IPS DF 19.7 (cell line): ENCODE measurements at regions not wholly inside any gene's neighbourhood (a gene's known extent, or its start where the extent isn't known, plus 50 kb on each side); places are given as distances from the start of the nearest gene placed in this dataset.

ENCODE experiments used
- DNase-seq: peaks from one replicate; pipeline ENCODE4 v3.0.0-alpha.2; 2013; ENCODE audit warnings: low read depth, low spot score

GRCh38 chr15:77713281-77713680 is 80.6 kb upstream of the LINGO1 start:
- DNase-seq = no peak

GRCh38 chr15:77712438-77712837 is 79.7 kb upstream of the LINGO1 start:
- DNase-seq = no peak

- DNase-seq = no peak
Observed at GRCh38 chr15:77710637-77711036, 77.9 kb upstream of the LINGO1 start.

- DNase-seq = no peak
Observed at GRCh38 chr15:77710206-77710605, 77.5 kb upstream of the LINGO1 start.

- no peak for DNase-seq
Observed at GRCh38 chr15:77709135-77709886, 76.6 kb upstream of the LINGO1 start.

- no peak for DNase-seq
Observed at GRCh38 chr15:77706482-77707244, 74.0 kb upstream of the LINGO1 start.

GRCh38 chr15:77702211-77702957 is 69.7 kb upstream of the LINGO1 start:
- peak; percentile 73 for DNase-seq

- no peak for DNase-seq
Observed at GRCh38 chr15:77698481-77698880, 65.8 kb upstream of the LINGO1 start.

- no peak for DNase-seq
Observed at GRCh38 chr15:77697893-77698292, 65.2 kb upstream of the LINGO1 start.

GRCh38 chr15:77696871-77697270 is 64.2 kb upstream of the LINGO1 start:
- DNase-seq = no peak

- no peak for DNase-seq
Observed at GRCh38 chr15:77695961-77696582, 63.4 kb upstream of the LINGO1 start.

- no peak for DNase-seq
Observed at GRCh38 chr15:77695548-77695947, 62.8 kb upstream of the LINGO1 start.

- no peak for DNase-seq
Observed at GRCh38 chr15:77693576-77693975, 60.9 kb upstream of the LINGO1 start.

GRCh38 chr15:77692614-77693013 is 59.9 kb upstream of the LINGO1 start:
- no peak for DNase-seq

GRCh38 chr15:77691607-77692006 is 58.9 kb upstream of the LINGO1 start:
- DNase-seq = no peak

GRCh38 chr15:77689821-77690220 is 57.1 kb upstream of the LINGO1 start:
- no peak for DNase-seq

GRCh38 chr15:77688693-77689092 is 56.0 kb upstream of the LINGO1 start:
- no peak for DNase-seq

- no peak for DNase-seq
Observed at GRCh38 chr15:77688266-77688665, 55.6 kb upstream of the LINGO1 start.

GRCh38 chr15:77685082-77685815 is 52.5 kb upstream of the LINGO1 start:
- DNase-seq = no peak

GRCh38 chr15:77684341-77685081 is 51.8 kb upstream of the LINGO1 start:
- DNase-seq = no peak

- DNase-seq = no peak
Observed at GRCh38 chr15:77682564-77682963, 49.9 kb upstream of the LINGO1 start.
